Testis (tissue), 2 donors: ENCODE measurements at regions not wholly inside any gene's neighbourhood (a gene's known extent, or its start where the extent isn't known, plus 50 kb on each side); places are given as distances from the start of the nearest gene placed in this dataset.
"Not testable (repeated sequence)": the region's sequence is repeated elsewhere in the genome, so short reads cannot be mapped to it uniquely, and the experiment has no call there.

Source experiments
- DNase-seq: peaks from one replicate; pipeline ENCODE4 v3.0.0-alpha.2; 2019
- H3K27ac ChIP-seq, 2 donors: fragments of 200-600 bp; sonication (generic); one replicate each; pipeline ENCODE4 v1.5.1; 2019
- H3K27me3 ChIP-seq: fragments of 200-600 bp; sonication (generic); one replicate; pipeline ENCODE4 v1.5.1; 2019
- H3K36me3 ChIP-seq: fragments of 200-600 bp; sonication (generic); one replicate; pipeline ENCODE4 v1.5.1; 2017; ENCODE audit warnings: low read depth; ENCODE audit errors: missing control alignments
- H3K4me1 ChIP-seq: fragments of 200-600 bp; sonication (generic); one replicate; pipeline ENCODE4 v1.5.1; 2019
- H3K4me3 ChIP-seq, 2 donors: fragments of 200-600 bp; sonication (generic); one replicate each; pipeline ENCODE4 v1.5.1; 2017 to 2019
- H3K9me3 ChIP-seq: fragments of 200-600 bp; sonication (generic); one replicate; pipeline ENCODE4 v1.5.1; 2017
- POLR2A ChIP-seq: fragments of 450-650 bp; IDR thresholded peaks from one replicate; pipeline ENCODE4 v1.6.1; 2017; ENCODE audit warnings: antibody characterized with exemption, mild to moderate bottlenecking, moderate library complexity
- WGBS, 2 donors: methylation state at CpG; one replicate each; pipeline ENCODE4 v1.1.5; 2018; 5-methylcytosine and 5-hydroxymethylcytosine counted together
- intact Hi-C: fragments of 100-400 bp; cut with DNase I; formaldehyde crosslinking; loops from one replicate; pipeline ENCODE4 v1.15.1; 2023; ENCODE audit warnings: low total_unique reads
- TF ChIP-seq, protein P1 (sequence below), 3 experiments: fragments of 450-650 bp in 2 of 3; fragments of 200-600 bp in 1 of 3; sonication (generic) in 1 of 3; IDR thresholded peaks; one replicate each; pipeline ENCODE4 v1.5.1; 2016 to 2019; ENCODE audit warnings: antibody characterized with exemption in 3 of 3, mild to moderate bottlenecking in 2 of 3, moderate library complexity in 1 of 3

DNA sequence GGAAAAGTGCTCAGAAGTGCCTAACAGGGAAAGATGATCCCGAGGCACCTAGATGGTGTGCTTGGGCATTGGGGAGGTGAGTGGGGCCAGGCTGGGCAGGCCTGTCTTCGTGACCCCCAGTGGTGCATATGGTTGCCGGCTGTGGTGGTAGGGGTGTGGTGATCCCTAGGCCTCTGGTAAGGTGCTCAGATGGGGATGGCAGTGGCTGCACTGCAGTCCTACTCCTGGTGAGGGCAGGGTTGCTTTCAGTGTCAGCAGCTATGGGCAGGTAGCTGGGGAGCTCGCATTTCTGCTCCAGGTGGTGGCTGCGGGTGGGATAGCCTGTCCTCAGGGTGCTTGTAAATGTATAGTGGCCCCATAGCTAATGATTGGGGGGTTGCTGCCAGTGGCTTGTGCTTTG lies 154.0 kb downstream of the RAMP3 start:
- intact Hi-C loops, result no loop called here
- Histone ChIP-seq H3K36me3 (no peaks in the 10 kb centered on the region), H3K27ac (no peak overlapping the region), H3K27me3 (no peaks in the 10 kb centered on the region), H3K4me3 (no peak overlapping the region), H3K9me3 (no peaks in the 10 kb centered on the region), H3K4me1 (no peaks in the 10 kb centered on the region)
- WGBS, 2 donors, result 80 to 94% methylated on average over 3 to 5 of the region's 5 CpGs
- DNase-seq, result no peak
- TF ChIP-seq, protein P1, sequence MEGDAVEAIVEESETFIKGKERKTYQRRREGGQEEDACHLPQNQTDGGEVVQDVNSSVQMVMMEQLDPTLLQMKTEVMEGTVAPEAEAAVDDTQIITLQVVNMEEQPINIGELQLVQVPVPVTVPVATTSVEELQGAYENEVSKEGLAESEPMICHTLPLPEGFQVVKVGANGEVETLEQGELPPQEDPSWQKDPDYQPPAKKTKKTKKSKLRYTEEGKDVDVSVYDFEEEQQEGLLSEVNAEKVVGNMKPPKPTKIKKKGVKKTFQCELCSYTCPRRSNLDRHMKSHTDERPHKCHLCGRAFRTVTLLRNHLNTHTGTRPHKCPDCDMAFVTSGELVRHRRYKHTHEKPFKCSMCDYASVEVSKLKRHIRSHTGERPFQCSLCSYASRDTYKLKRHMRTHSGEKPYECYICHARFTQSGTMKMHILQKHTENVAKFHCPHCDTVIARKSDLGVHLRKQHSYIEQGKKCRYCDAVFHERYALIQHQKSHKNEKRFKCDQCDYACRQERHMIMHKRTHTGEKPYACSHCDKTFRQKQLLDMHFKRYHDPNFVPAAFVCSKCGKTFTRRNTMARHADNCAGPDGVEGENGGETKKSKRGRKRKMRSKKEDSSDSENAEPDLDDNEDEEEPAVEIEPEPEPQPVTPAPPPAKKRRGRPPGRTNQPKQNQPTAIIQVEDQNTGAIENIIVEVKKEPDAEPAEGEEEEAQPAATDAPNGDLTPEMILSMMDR (IDR thresholded peaks at IDR 0.05), result no peak
- no peak for TF ChIP-seq POLR2A

DNA sequence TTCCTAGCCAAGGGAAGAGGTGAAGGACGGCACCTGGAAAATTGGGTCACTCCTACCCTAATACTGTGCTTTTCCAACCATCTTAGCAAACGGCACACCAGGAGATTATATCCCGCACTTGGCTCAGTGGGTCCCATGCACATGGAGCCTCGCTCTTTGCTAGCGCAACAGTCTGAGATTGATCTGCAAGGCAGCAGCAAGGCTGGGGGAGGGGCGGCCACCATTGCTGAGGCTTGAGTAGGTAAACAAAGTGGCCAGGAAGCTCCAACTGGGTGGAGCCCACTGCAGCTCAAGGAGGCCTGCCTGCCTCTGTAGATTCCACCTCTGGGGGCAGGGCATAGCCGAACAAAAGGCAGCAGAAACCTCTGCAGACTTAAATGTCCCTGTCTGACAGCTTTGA lies 157.9 kb downstream of the RAMP3 start:
- DNase-seq, H3K4me3 ChIP-seq, H3K27me3 ChIP-seq, H3K9me3 ChIP-seq, H3K36me3 ChIP-seq, intact Hi-C loops, H3K4me1 ChIP-seq, H3K27ac ChIP-seq: not testable (repeated sequence)
- 91 to 100% methylated on average over 2 to 7 of the region's 7 CpGs for WGBS, 2 donors

DNA sequence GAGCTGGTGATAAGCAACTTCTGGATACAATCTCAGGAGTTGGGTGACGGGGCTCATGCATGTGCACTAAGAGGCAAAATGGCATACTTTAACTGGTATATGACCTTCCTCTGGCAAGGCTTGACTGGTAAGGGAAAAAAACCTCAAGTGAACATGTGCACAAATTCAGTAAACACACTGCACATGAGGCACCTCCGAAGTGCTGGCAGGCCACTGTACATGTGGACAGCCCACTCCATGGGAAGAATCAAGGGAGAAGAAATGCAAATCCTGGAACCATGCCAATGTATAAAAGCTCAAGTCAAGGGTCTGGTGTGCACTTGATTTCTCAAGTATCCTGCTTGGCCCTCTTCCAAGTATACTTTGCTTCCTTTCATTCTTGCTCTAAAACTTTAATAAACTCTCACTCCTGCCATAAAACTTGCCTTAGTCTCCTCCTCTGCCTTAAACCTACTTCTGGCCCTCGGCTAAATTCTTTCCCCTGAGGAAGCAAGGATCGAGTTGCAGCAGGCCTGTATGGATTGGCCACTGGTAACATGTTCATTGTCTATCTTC lies 167.2 kb downstream of the RAMP3 start:
- Histone ChIP-seq H3K4me3 (no peak overlapping the region), H3K36me3 (no peaks in the 10 kb centered on the region), H3K9me3 (no peaks in the 10 kb centered on the region), H3K27me3 (no peaks in the 10 kb centered on the region), H3K27ac (no peak overlapping the region), H3K4me1 (no peaks in the 10 kb centered on the region)
- DNase-seq, result no peak
- intact Hi-C loops, result no loop called here
- 73 to 78% methylated on average over 4 of the region's 4 CpGs for WGBS, 2 donors
- TF ChIP-seq, protein P1 (IDR thresholded peaks at IDR 0.05), result no peak
- TF ChIP-seq POLR2A, result no peak

DNA sequence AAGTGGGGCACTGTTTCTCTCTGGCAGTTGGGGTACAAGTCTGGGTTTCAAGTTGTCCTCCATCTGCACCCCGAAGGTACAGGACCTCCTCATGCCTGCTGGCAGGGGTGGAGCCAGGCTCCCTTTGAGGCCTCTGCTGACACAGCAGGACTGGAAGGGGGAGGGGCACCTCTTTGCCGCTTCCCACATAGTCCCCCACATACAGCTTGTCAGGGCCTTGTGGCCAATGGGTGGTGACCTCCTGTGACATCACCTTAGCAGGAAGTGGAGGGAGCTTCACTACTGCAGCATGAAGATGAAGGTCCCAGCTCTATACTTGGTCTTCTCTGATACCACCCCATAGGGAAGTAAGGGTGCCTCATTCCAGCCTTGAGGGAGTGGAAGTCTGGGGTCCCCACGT lies 167.8 kb downstream of the RAMP3 start:
- Histone ChIP-seq H3K27me3 (no peaks in the 10 kb centered on the region), H3K4me3 (no peak overlapping the region), H3K4me1 (no peaks in the 10 kb centered on the region), H3K27ac (no peak overlapping the region), H3K9me3 (no peaks in the 10 kb centered on the region), H3K36me3 (no peaks in the 10 kb centered on the region)
- no peak for TF ChIP-seq POLR2A
- DNase-seq, result no peak
- 79 to 81% methylated on average over 2 to 3 of the region's 3 CpGs for WGBS, 2 donors
- intact Hi-C loops, result no loop called here

DNA sequence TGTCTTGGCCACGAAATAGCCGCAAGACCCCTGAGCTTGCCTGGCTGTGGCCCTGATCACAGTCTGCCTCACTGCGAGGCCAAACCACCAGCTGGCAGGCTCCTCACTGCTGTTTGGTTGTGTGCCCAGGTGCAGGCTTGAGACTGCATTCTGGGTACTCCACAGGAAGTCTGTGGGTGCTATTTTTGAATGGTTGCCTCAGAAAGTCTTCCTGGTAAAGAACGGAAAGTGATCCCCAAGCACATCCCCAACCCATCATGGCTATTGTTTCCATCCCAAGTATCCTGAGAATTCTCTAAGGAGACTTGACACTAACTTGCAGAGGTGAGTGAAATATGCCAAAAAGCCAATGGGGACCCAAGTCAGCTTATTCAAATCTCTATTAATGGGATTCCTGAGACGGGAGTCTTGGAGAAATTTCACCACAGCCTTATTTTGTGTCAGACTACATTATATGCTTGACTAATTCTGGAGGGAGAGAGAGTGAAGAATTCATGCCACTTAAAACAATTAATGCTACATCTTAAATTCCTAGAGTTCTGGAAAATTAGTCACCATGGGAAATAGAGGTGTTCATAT lies 170.9 kb downstream of the RAMP3 start:
- DNase-seq, result no peak
- no peak for TF ChIP-seq POLR2A
- TF ChIP-seq, protein P1 (IDR thresholded peaks at IDR 0.05), result no peak
- no peaks in the 10 kb centered on the region for H3K4me1 ChIP-seq
- WGBS, 2 donors, result 77 to 79% methylated on average over 5 of the region's 5 CpGs
- no peak overlapping the region for H3K4me3 ChIP-seq
- no peak overlapping the region for H3K27ac ChIP-seq
- intact Hi-C loops, result no loop called here
- H3K27me3 ChIP-seq, result no peaks in the 10 kb centered on the region
- no peaks in the 10 kb centered on the region for H3K36me3 ChIP-seq
- H3K9me3 ChIP-seq, result no peaks in the 10 kb centered on the region

DNA sequence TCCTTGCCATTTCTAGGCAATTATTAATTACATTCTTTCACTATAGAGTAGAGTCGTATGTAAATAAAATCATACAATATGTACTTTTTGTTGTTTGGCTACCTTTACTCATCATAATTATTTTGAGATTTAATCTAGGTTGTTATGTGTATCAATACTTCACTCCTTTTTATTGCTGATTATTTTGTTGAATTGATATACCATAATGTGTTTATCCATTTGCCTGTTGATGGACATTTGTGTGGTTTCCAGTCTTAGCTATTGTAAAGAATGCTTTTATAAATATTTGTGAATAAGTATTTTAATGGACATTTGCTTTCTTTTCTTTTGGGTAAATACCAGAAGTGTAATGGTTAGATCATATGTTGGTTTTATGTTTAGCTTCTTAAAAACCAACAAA lies 174.0 kb downstream of the RAMP3 start:
- no peaks in the 10 kb centered on the region for H3K27me3 ChIP-seq
- H3K27ac ChIP-seq, result no peak overlapping the region
- no peak for DNase-seq
- 92% methylated on average over 1 of the region's 1 CpG for WGBS, 2 donors
- intact Hi-C loops, result no loop called here
- no peaks in the 10 kb centered on the region for H3K4me1 ChIP-seq
- TF ChIP-seq POLR2A, result no peak
- no peak overlapping the region for H3K4me3 ChIP-seq
- H3K36me3 ChIP-seq, result no peaks in the 10 kb centered on the region
- no peaks in the 10 kb centered on the region for H3K9me3 ChIP-seq

DNA sequence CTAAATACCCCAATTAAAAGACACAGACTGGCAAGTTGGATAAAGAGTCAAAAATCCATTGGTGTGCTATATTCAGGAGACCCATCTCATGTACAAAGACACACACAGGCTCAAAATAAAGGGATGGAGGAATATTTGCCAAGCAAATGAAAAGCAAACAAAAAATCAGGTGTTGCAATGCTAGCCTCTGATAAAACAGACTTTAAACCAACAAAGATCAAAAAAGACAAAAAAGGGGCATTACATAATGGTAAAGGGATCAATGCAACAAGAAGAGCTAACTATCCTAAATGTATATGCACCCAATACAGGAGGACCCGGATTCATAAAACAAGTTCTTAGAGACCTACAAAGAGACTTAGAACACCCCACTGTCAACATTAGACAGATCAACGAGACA lies 177.4 kb downstream of the RAMP3 start:
- intact Hi-C loops, H3K4me1 ChIP-seq, H3K9me3 ChIP-seq, H3K36me3 ChIP-seq, H3K4me3 ChIP-seq, H3K27me3 ChIP-seq, DNase-seq, H3K27ac ChIP-seq: not testable (repeated sequence)
- 86 to 91% methylated on average over 2 of the region's 2 CpGs for WGBS, 2 donors
